T-helper 1 cell treated with Interleukin-12 subunit alpha and Interleukin-12 subunit beta and Interleukin-4 antibody, amounts not matched to agents 30 ng/mL and 1 ng/mL, for 36 hours (primary cell): ENCODE measurements at regions not wholly inside any gene's neighbourhood (a gene's known extent, or its start where the extent isn't known, plus 50 kb on each side); places are given as distances from the start of the nearest gene placed in this dataset.
"Not testable (repeated sequence)": the region's sequence is repeated elsewhere in the genome, so short reads cannot be mapped to it uniquely, and the experiment has no call there.

Source experiments
- intact Hi-C: fragments of 100-400 bp; cut with micrococcal nuclease; formaldehyde crosslinking; loops from one replicate; pipeline ENCODE4 v1.15.1; 2024

GRCh38 chr15:26191193-26191592, 328.1 kb upstream of the ATP10A start:
- intact Hi-C loops: no loop called here

- intact Hi-C loops: not testable (repeated sequence)
These were observed 323.0 kb upstream of the ATP10A start for GRCh38 chr15:26186138-26186537.

DNA sequence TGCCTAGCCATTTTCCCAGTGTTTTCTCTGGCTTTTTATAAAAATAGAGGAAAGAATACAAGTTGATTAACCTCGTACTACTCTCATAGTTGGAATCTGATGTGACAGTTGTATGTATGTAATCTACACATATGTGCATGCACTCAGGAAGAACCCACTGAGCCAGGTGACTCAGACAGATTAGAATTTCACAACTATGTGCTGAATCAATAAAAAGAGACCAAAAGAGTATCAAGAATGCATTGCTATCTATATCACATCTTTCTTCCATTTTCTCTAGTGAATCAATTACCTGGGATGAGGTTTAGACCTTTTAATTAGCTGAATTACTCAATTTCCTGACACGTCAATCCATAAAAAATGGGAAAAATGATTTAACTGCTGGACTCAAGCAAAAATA, 319.3 kb upstream of the ATP10A start:
- intact Hi-C loops: no loop called here

DNA sequence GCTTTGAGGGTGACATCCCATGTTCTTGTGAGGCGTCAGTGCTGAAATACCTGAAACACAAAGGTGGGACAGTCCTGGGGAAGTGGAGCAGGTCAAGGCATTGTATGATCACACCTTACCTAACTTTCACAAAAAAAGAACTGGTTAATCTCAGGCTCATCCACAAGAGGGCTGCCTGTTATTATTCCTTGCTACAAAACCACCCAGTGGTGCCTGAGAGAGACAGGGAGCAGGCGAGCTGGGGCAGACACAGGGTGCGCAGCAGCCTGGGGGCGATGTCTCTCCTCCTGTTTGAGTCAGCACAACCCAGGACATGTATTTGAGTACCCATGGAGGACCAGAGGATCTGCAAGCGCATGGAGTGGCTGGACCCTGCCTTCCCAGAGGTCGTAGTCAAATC, 316.8 kb upstream of the ATP10A start:
- intact Hi-C loops: no loop called here

- intact Hi-C loops: no loop called here
These were observed 315.6 kb upstream of the ATP10A start for GRCh38 chr15:26178640-26179220.

- intact Hi-C loops: no loop called here
These were observed 314.7 kb upstream of the ATP10A start for GRCh38 chr15:26177816-26178215.

DNA sequence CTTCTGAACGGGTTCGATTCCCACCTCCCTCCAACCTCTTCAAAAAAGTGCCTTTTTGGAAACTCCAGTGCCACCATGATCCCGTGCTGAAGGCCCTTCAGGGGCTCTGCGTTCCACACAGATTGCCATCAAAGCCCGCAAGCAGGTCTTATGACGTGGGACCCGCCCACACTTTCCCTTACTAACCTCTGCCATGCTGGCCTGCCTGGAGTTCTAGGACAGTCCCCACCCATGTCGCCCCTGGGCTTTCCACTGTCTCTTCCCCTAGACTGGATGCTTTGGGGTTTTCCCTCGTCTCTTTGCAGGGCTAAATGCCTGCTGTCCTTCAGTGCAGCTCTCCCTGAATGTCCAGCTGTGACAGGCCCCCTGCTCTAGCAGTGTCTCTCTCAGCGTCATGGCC, 313.7 kb upstream of the ATP10A start:
- intact Hi-C loops: no loop called here

DNA sequence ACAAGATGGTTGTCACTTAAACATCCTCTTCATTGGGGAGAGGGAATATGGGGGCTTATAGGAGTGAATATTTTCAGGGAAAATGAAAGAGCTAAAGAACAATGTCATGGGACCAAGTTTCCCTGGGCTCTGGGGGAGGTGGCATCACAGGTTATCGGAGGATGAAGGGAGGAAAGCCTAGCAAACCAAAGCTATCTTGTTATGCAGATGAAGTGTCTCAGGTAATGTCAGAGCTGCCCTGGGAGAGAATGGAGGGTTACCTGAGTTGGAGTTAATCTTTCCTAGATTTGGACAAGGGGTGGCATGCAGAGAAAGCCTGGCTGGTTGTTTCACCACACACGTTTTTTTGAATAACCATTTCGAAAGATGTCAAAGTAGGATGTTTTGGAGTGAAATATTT, 308.1 kb upstream of the ATP10A start:
- intact Hi-C loops: no loop called here

- intact Hi-C loops: no loop called here
These were observed 303.3 kb upstream of the ATP10A start for GRCh38 chr15:26166429-26166828.

GRCh38 chr15:26165546-26165945, 302.4 kb upstream of the ATP10A start:
- intact Hi-C loops: no loop called here

- intact Hi-C loops: no loop called here
These were observed 297.2 kb upstream of the ATP10A start for GRCh38 chr15:26160343-26160742.

GRCh38 chr15:26158176-26158575, 295.0 kb upstream of the ATP10A start:
- intact Hi-C loops: no loop called here

GRCh38 chr15:26157081-26157480, 294.0 kb upstream of the ATP10A start:
- intact Hi-C loops: no loop called here

DNA sequence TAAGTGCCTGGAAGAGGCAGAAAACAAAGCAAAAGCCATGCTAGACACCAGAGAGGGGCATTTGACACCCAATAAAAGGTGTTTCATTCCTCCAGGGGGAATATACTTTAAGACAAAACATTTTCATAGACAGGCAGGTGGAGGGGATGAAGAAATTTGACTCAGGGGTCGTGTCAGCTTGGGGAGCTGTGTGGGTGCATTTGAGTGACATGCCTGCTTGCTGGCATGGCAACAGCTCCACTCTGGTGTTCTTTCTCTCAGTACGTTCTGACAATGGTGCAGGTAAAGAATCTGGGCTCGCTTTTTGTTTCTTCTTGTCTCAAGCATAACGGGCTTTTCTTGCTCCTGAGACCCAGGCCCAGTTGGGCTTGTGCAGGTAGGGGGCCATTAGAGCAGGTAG, 292.9 kb upstream of the ATP10A start:
- intact Hi-C loops: no loop called here

GRCh38 chr15:26148156-26148860, 285.2 kb upstream of the ATP10A start:
- intact Hi-C loops: no loop called here

DNA sequence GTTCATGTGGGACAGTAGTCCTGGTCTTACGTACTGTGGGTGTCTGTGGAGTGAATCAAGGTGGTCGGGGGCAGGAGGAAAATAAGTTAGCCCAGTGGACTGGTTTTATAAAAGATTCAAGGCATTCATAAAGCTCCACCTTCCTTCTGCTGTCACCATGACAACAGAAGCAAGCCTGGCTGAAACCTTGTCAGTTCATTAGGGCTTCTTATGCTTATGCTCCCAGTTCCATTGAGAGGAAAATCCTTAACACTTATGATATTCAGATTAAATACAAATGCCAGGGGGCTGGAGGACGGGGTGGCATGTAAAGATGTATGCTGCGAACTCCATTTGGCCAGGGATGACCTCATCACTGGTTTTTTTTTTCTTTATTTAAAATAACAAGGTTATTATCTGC, 283.1 kb upstream of the ATP10A start:
- intact Hi-C loops: no loop called here

DNA sequence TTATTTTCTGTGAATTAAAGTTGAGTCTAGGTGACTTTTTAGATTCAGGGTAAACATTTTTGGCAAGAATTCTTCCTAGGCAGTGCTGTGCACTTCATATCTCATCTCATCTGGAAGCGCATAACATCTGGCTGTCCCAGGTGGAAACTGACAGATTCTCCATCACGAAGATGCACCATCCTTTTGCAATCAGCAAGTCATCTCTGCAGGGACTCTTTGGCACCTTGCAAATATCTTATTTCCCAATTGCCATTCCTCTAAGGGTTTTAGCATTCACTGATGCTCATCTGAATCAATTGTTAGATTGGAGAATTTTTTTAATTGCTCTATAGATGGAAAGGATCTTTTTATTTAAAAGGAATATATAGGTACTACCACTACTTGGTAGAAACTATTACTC, 282.7 kb upstream of the ATP10A start:
- intact Hi-C loops: no loop called here

DNA sequence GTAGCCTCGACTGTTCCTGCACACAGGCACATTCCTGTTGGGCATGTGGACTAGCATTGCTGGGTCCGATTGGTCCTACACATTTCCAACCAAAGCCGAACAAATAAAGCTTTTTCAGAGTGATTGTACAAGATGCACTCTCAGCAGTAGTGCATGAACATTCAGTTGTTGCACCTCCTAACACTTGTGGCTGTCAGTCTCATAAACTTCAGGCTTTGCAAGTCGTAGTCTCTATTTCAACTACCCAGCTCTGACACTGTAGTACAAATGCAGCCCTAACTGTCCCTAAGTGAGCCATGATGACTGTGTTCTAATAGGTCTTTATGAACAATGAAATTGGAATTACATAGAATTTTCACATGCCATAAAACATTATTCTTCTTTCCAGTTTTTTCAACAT, 281.7 kb upstream of the ATP10A start:
- intact Hi-C loops: no loop called here

- intact Hi-C loops: no loop called here
These were observed 280.1 kb upstream of the ATP10A start for GRCh38 chr15:26143221-26143620.

DNA sequence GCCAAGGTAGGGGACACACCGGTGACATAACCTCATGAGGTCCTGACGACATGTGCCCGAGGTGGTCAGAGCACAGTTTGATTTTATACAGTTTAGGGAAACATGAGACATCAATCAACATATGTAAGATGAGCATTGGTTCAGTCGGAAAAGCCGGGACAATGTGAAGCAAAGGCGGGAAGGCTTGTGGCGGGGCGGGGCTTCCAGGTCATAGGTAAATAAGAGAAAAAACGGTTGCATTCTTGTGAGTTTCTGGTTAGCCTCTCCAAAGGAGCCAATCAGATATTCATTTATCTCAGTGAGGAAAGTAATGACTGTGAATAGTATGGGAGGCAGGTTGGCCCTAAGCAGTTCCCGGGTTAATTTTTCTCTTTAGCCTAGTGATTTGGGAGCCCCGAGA, 271.7 kb upstream of the ATP10A start:
- intact Hi-C loops: no loop called here

GRCh38 chr15:26134152-26134551, 271.0 kb upstream of the ATP10A start:
- intact Hi-C loops: no loop called here

DNA sequence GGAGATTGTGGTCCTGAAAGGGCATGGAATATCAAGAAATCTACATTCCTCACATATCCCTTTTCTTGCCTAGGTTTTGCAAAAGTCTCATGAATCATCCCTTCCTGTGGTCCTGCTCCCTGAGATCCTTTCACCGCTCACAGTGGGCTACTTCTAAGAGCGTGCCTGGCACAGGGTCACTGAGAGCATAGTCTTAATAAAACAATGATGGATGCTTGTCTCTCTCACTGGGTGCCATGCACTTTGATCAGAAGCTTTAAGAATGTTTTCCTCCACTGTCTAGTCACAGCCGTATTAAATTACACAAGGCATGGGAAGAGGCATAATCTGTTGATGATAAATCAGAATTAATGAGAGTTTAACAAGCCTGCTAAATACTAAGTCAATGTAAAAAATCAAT, 269.7 kb upstream of the ATP10A start:
- intact Hi-C loops: no loop called here

DNA sequence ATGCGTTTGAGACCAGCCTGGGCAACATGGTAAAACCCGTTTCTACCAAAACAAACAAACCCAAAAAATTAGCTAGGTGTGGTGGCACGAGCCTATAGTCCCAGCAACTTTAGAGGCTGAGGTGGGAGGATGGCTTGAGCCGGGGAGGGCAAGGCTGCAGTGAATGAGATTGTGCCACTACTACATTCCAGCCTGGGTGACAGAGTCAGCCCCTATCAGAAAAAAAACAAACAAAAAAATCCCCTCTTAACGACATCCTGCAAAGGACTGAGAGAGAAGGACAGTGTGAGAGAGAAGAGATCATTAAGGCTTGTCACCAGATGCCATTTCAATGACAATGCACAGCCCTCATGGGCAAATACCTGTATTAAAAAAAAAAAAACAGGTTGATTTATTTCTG, 266.7 kb upstream of the ATP10A start:
- intact Hi-C loops: no loop called here
